Fibroblast of lung (primary cell): ENCODE measurements at regions not wholly inside any gene's neighbourhood (a gene's known extent, or its start where the extent isn't known, plus 50 kb on each side); places are given as distances from the start of the nearest gene placed in this dataset.

Experiments used
- DNase-seq, 2 donors: peaks; one replicate each; pipeline versions ENCODE4 v3.0.0 to v3.0.0-alpha.2; 2010; ENCODE audit warnings: low read depth in 2 of 2
- H2AFZ ChIP-seq: 2 replicates; pipeline ENCODE4 v1.5.1; 2012; ENCODE audit warnings: low read length, control low read depth, inconsistent platforms
- H3K27ac ChIP-seq: 2 replicates; pipeline ENCODE4 v1.5.1; 2011; ENCODE audit warnings: low read length, control low read depth; ENCODE audit not compliant: insufficient read depth
- H3K27me3 ChIP-seq: 2 replicates; pipeline ENCODE4 v1.5.1; 2011; ENCODE audit warnings: mild to moderate bottlenecking, low read length; ENCODE audit not compliant: control insufficient read depth, insufficient read depth
- H3K36me3 ChIP-seq: 2 replicates; pipeline ENCODE4 v1.5.1; 2011; ENCODE audit warnings: low read length; ENCODE audit not compliant: control insufficient read depth, insufficient read depth
- H3K4me1 ChIP-seq: 2 replicates; pipeline ENCODE4 v1.5.1; 2011; ENCODE audit warnings: low read length; ENCODE audit not compliant: control insufficient read depth, insufficient read depth; ENCODE audit errors: extremely low read depth
- H3K4me2 ChIP-seq: 2 replicates; pipeline ENCODE4 v1.5.1; 2011; ENCODE audit warnings: low read length, control low read depth; ENCODE audit not compliant: insufficient read depth; ENCODE audit errors: extremely low read depth
- H3K4me3 ChIP-seq, 4 experiments: fragments of 200-600 bp in 1 of 4; sonication (generic) in 1 of 4; replicated peaks in 1 of 4; 2 replicates each; pipeline ENCODE4 v1.5.1; 2011 to 2016; ENCODE audit warnings: low read length in 4 of 4, low read depth in 3 of 4, mild to moderate bottlenecking in 3 of 4, control low read depth in 2 of 4, inconsistent platforms in 1 of 4, mixed read lengths in 1 of 4; ENCODE audit not compliant: insufficient read depth in 1 of 4; ENCODE audit errors: control extremely low read depth in 1 of 4
- H3K79me2 ChIP-seq: 2 replicates; pipeline ENCODE4 v1.5.1; 2012; ENCODE audit warnings: mild to moderate bottlenecking, low read length, inconsistent platforms; ENCODE audit not compliant: control insufficient read depth, insufficient read depth
- H3K9ac ChIP-seq: 2 replicates; pipeline ENCODE4 v1.5.1; 2011; ENCODE audit warnings: mild to moderate bottlenecking, low read length, control low read depth; ENCODE audit not compliant: insufficient read depth
- H3K9me3 ChIP-seq: 2 replicates; pipeline ENCODE4 v1.5.1; 2012; ENCODE audit warnings: low read depth, low read length; ENCODE audit not compliant: control insufficient read depth, insufficient read depth
- H4K20me1 ChIP-seq: 2 replicates; pipeline ENCODE4 v1.5.1; 2011; ENCODE audit warnings: low read length; ENCODE audit not compliant: control insufficient read depth, insufficient read depth; ENCODE audit errors: extremely low read depth
- CTCF ChIP-seq, 2 donors: IDR thresholded peaks in 1 of 2; conservative IDR thresholded peaks in 1 of 2; 1 replicate in 1 of 2; 2 replicates in 1 of 2; pipeline ENCODE4 v1.5.1; 2011 to 2012; ENCODE audit warnings: low read length in 2 of 2, control low read depth in 1 of 2, inconsistent platforms in 1 of 2, low read depth in 1 of 2, mild to moderate bottlenecking in 1 of 2
- EZH2 ChIP-seq: IDR thresholded peaks from 2 replicates; pipeline ENCODE4 v1.5.1; 2012; ENCODE audit warnings: low read length, control low read depth, mild to moderate bottlenecking; ENCODE audit errors: missing control alignments

GRCh38 chr16:27618165-27618564 lies 68.2 kb downstream of the KATNIP start:
- Histone ChIP-seq H3K4me2 (no peak overlapping the region), H3K27me3 (no peaks in the 10 kb centered on the region), H3K9ac (no peak overlapping the region), H3K79me2 (no peaks in the 10 kb centered on the region), H4K20me1 (no peaks in the 10 kb centered on the region), H3K4me3 (no peak overlapping the region), H3K27ac (no peak overlapping the region), H3K36me3 (no peaks in the 10 kb centered on the region), H3K9me3 (no peaks in the 10 kb centered on the region), H3K4me1 (no peaks in the 10 kb centered on the region), H2AFZ (no peak overlapping the region)
- TF ChIP-seq EZH2 (no peak), CTCF (conservative IDR thresholded peaks at IDR 0.05 in 1 of 2, IDR thresholded peaks at IDR 0.05 in 1 of 2; ENCODE audit: low read depth in 1 of 2, low read length in 2 of 2) (no peak)
- no peak for DNase-seq

GRCh38 chr16:27618606-27619327 lies 68.8 kb downstream of the KATNIP start:
- no peak for DNase-seq
- no peak overlapping the region for H3K4me3 ChIP-seq
- H3K9ac ChIP-seq = no peak overlapping the region
- H3K27me3 ChIP-seq = no peaks in the 10 kb centered on the region
- no peak overlapping the region for H2AFZ ChIP-seq
- no peak for TF ChIP-seq EZH2
- no peak for TF ChIP-seq CTCF (conservative IDR thresholded peaks at IDR 0.05 in 1 of 2, IDR thresholded peaks at IDR 0.05 in 1 of 2; ENCODE audit: low read depth in 1 of 2, low read length in 2 of 2)
- H3K4me1 ChIP-seq = no peaks in the 10 kb centered on the region
- H3K79me2 ChIP-seq = no peaks in the 10 kb centered on the region
- H3K9me3 ChIP-seq = no peaks in the 10 kb centered on the region
- no peak overlapping the region for H3K27ac ChIP-seq
- H3K4me2 ChIP-seq = no peak overlapping the region
- no peaks in the 10 kb centered on the region for H3K36me3 ChIP-seq
- no peaks in the 10 kb centered on the region for H4K20me1 ChIP-seq

- no peak overlapping the region for H2AFZ ChIP-seq
- no peaks in the 10 kb centered on the region for H3K27me3 ChIP-seq
- H3K27ac ChIP-seq = no peak overlapping the region
- peak in 1 of 2 donors; percentile 11 for DNase-seq
- H3K4me3 ChIP-seq = no peak overlapping the region
- no peaks in the 10 kb centered on the region for H3K79me2 ChIP-seq
- no peaks in the 10 kb centered on the region for H3K4me1 ChIP-seq
- H3K9ac ChIP-seq = no peak overlapping the region
- no peaks in the 10 kb centered on the region for H4K20me1 ChIP-seq
- H3K4me2 ChIP-seq = no peak overlapping the region
- no peaks in the 10 kb centered on the region for H3K9me3 ChIP-seq
- no peaks in the 10 kb centered on the region for H3K36me3 ChIP-seq
- TF ChIP-seq EZH2 (no peak), CTCF (conservative IDR thresholded peaks at IDR 0.05 in 1 of 2, IDR thresholded peaks at IDR 0.05 in 1 of 2; ENCODE audit: low read depth in 1 of 2, low read length in 2 of 2) (no peak)
Measured at GRCh38 chr16:27620541-27620940, 70.6 kb downstream of the KATNIP start.
